H1 (cell line): ENCODE measurements at regions not wholly inside any gene's neighbourhood (a gene's known extent, or its start where the extent isn't known, plus 50 kb on each side); places are given as distances from the start of the nearest gene placed in this dataset.
A peak's percentile ranks its signal among the peaks of the same experiment; 100 is the strongest.

Experiments used
- CTCF ChIA-PET: fragments of 300-600 bp; sonication (Branson Sonifier 250); formaldehyde crosslinking; loops from one replicate; lab custom pipeline; 2021; ENCODE audit not compliant: partially characterized antibody; lab: Charles Lee
- POLR2A ChIA-PET: fragments of 300-600 bp; sonication (Branson Sonifier 250); formaldehyde crosslinking; loops from one replicate; lab custom pipeline; 2021; ENCODE audit warnings: inconsistent platforms; ENCODE audit not compliant: partially characterized antibody; lab: Charles Lee
- DNase-seq, 2 experiments: peaks; one replicate each; pipeline versions ENCODE4 v3.0.0 to v3.0.0-alpha.2; 2010 to 2022; ENCODE audit warnings: low spot score in 2 of 2, low read depth in 1 of 2, mixed read lengths in 1 of 2
- FAIRE-seq: peaks from 2 replicates; lab custom pipeline; 2011; peaks lifted over from hg19 to GRCh38; lab: Jason Lieb, UNC
- H2AFZ ChIP-seq: 2 replicates; pipeline ENCODE4 v1.8.1; 2012; ENCODE audit warnings: low read length, inconsistent platforms
- H2AK5ac ChIP-seq: 2 replicates; pipeline ENCODE4 v1.6.1; 2013; ENCODE audit warnings: low read depth, low read length
- H2BK120ac ChIP-seq: replicated peaks from 2 replicates; pipeline ENCODE3; 2013; ENCODE audit warnings: low read depth, low read length, inconsistent platforms
- H2BK12ac ChIP-seq: 2 replicates; pipeline ENCODE4 v1.6.1; 2013; ENCODE audit warnings: low read depth, low read length
- H2BK15ac ChIP-seq: 2 replicates; pipeline ENCODE4 v1.6.1; 2013; ENCODE audit warnings: low read length
- H2BK20ac ChIP-seq: 2 replicates; pipeline ENCODE4 v1.6.1; 2013; ENCODE audit warnings: low read length
- H2BK5ac ChIP-seq: 2 replicates; pipeline ENCODE4 v1.6.1; 2013; ENCODE audit warnings: low read depth, low read length
- H3K14ac ChIP-seq: 2 replicates; pipeline ENCODE4 v1.6.1; 2013; ENCODE audit warnings: inconsistent platforms; ENCODE audit not compliant: insufficient read length
- H3K18ac ChIP-seq: 2 replicates; pipeline ENCODE4 v1.6.1; 2013; ENCODE audit warnings: low read length; ENCODE audit errors: extremely low read depth
- H3K23ac ChIP-seq: 2 replicates; pipeline ENCODE4 v1.6.1; 2013; ENCODE audit warnings: inconsistent platforms; ENCODE audit not compliant: insufficient read length
- H3K23me2 ChIP-seq: 2 replicates; pipeline ENCODE4 v1.6.1; 2013; ENCODE audit warnings: low read depth, low read length
- H3K27ac ChIP-seq: 2 replicates; pipeline ENCODE4 v1.6.1; 2011; ENCODE audit warnings: low read depth, low read length, inconsistent platforms
- H3K27me3 ChIP-seq, 4 experiments: replicated peaks in 1 of 4; 1 replicate in 1 of 4; 2 replicates in 3 of 4; pipeline versions ENCODE4 v1.6.1 to v1.8.1; 2011 to 2013; ENCODE audit warnings: low read length in 3 of 4, mild to moderate bottlenecking in 3 of 4, inconsistent platforms in 2 of 4, mixed read lengths in 2 of 4, moderate library complexity in 1 of 4; ENCODE audit not compliant: control insufficient read depth in 3 of 4, insufficient read depth in 3 of 4; ENCODE audit errors: extremely low read depth in 1 of 4
- H3K36me3 ChIP-seq, 4 experiments: 2 replicates each; pipeline versions ENCODE4 v1.6.1 to v1.8.1; 2011 to 2013; ENCODE audit warnings: mild to moderate bottlenecking in 4 of 4, low read length in 3 of 4, moderate library complexity in 2 of 4, control low read depth in 1 of 4, inconsistent platforms in 1 of 4; ENCODE audit not compliant: insufficient read depth in 4 of 4, control insufficient read depth in 2 of 4
- H3K4ac ChIP-seq: replicated peaks from 2 replicates; pipeline ENCODE3; 2013; ENCODE audit warnings: low read length, low read depth, mixed read lengths, inconsistent platforms; ENCODE audit not compliant: insufficient read length
- H3K4me1 ChIP-seq, 4 experiments: replicated peaks in 1 of 4; 1 replicate in 1 of 4; 2 replicates in 3 of 4; pipeline versions ENCODE4 v1.6.1 to v1.8.1; 2011 to 2013; ENCODE audit warnings: low read length in 3 of 4, inconsistent platforms in 2 of 4, mixed read lengths in 1 of 4; ENCODE audit not compliant: insufficient read depth in 4 of 4, control insufficient read depth in 3 of 4
- H3K4me2 ChIP-seq, 2 experiments: 2 replicates each; pipeline versions ENCODE4 v1.6.1 to v1.8.1; 2011 to 2013; ENCODE audit warnings: low read depth in 2 of 2, low read length in 2 of 2, control low read depth in 1 of 2, inconsistent platforms in 1 of 2, mild to moderate bottlenecking in 1 of 2; ENCODE audit not compliant: insufficient read depth in 1 of 2
- H3K4me3 ChIP-seq, 4 experiments: fragments of 200-600, 300-600 bp in 1 of 4; sonication (generic), shearing (Covaris generic), sonication (Bioruptor Twin) in 1 of 4; 2 replicates each; pipeline versions ENCODE4 v1.5.1 to v1.8.1; 2011 to 2016; ENCODE audit warnings: low read length in 4 of 4, low read depth in 3 of 4, control low read depth in 2 of 4, inconsistent platforms in 2 of 4, mild to moderate bottlenecking in 2 of 4, mixed read lengths in 1 of 4, moderate library complexity in 1 of 4; ENCODE audit not compliant: insufficient read depth in 2 of 4; ENCODE audit errors: extremely low read depth in 1 of 4
- H3K56ac ChIP-seq: replicated peaks from 2 replicates; pipeline ENCODE3; 2013; ENCODE audit warnings: low read depth, mild to moderate bottlenecking, mixed read lengths, low read length, inconsistent platforms; ENCODE audit not compliant: insufficient read length
- H3K79me1 ChIP-seq: 2 replicates; pipeline ENCODE4 v1.6.1; 2013; ENCODE audit warnings: low read depth, low read length, control low read depth
- H3K79me2 ChIP-seq, 2 experiments: 2 replicates each; pipeline versions ENCODE4 v1.6.1 to v1.8.1; 2012 to 2013; ENCODE audit warnings: low read length in 2 of 2, mild to moderate bottlenecking in 2 of 2, inconsistent platforms in 1 of 2; ENCODE audit not compliant: insufficient read depth in 2 of 2, control insufficient read depth in 1 of 2
- H3K9ac ChIP-seq, 4 experiments: replicated peaks in 1 of 4; 1 replicate in 1 of 4; 2 replicates in 3 of 4; pipeline versions ENCODE4 v1.6.1 to v1.8.1; 2011 to 2013; ENCODE audit warnings: low read depth in 3 of 4, low read length in 3 of 4, control low read depth in 2 of 4, mild to moderate bottlenecking in 2 of 4, moderate library complexity in 2 of 4, inconsistent platforms in 1 of 4; ENCODE audit errors: extremely low read depth in 1 of 4
- H3K9me3 ChIP-seq, 2 experiments: 2 replicates each; pipeline versions ENCODE4 v1.6.1 to v1.8.1; 2012 to 2013; ENCODE audit warnings: mild to moderate bottlenecking in 2 of 2, moderate library complexity in 2 of 2, control low read depth in 1 of 2, inconsistent platforms in 1 of 2, low read depth in 1 of 2, low read length in 1 of 2, mixed read lengths in 1 of 2; ENCODE audit not compliant: insufficient read depth in 2 of 2
- H4K20me1 ChIP-seq, 2 experiments: replicated peaks in 1 of 2; 2 replicates each; pipeline versions ENCODE3 to v1.8.1; 2011 to 2013; ENCODE audit warnings: inconsistent platforms in 2 of 2, low read length in 2 of 2, mild to moderate bottlenecking in 1 of 2; ENCODE audit not compliant: insufficient read depth in 2 of 2, control insufficient read depth in 1 of 2
- H4K5ac ChIP-seq: 2 replicates; pipeline ENCODE4 v1.6.1; 2013; ENCODE audit warnings: low read length, low read depth, mixed read lengths, inconsistent platforms; ENCODE audit not compliant: insufficient read length
- H4K8ac ChIP-seq: 2 replicates; pipeline ENCODE4 v1.8.0; 2013; ENCODE audit warnings: mild to moderate bottlenecking, moderate library complexity, low read length, inconsistent platforms; ENCODE audit not compliant: insufficient read depth; ENCODE audit errors: extremely low read depth
- H4K91ac ChIP-seq: replicated peaks from 2 replicates; pipeline ENCODE3; 2013; ENCODE audit warnings: low read length, mixed read lengths, inconsistent platforms; ENCODE audit not compliant: insufficient read length
- ASH2L ChIP-seq: fragments of 200-600, 300-600 bp; sonication (generic); IDR thresholded peaks from one replicate; pipeline ENCODE4 v1.7.1; 2017; ENCODE audit warnings: low read length
- CBX5 ChIP-seq: fragments of 300-800, 300-1000 bp; sonication (generic); IDR thresholded peaks from 2 replicates; pipeline ENCODE4 v1.7.1; 2016; ENCODE audit warnings: antibody characterized with exemption, low read length, low read depth
- CHD2 ChIP-seq: IDR thresholded peaks from 2 replicates; pipeline ENCODE4 v1.6.1; 2012; ENCODE audit warnings: low read length, improper control_type of control experiment
- FOSL1 ChIP-seq: IDR thresholded peaks from 2 replicates; pipeline ENCODE4 v1.6.1; 2011; ENCODE audit warnings: mild to moderate bottlenecking, low read depth, low read length, moderate library complexity; ENCODE audit not compliant: insufficient read depth
- GTF2F1 ChIP-seq: IDR thresholded peaks from 2 replicates; pipeline ENCODE4 v1.6.1; 2012; ENCODE audit warnings: low read depth, low read length, improper control_type of control experiment, borderline replicate concordance
- HDAC6 ChIP-seq: IDR thresholded peaks from one replicate; pipeline ENCODE4 v1.7.1; 2012; ENCODE audit warnings: low read depth, mild to moderate bottlenecking, inconsistent platforms, low read length, moderate library complexity
- KDM4A ChIP-seq: IDR thresholded peaks from one replicate; pipeline ENCODE4 v1.7.1; 2012; ENCODE audit warnings: low read depth, mild to moderate bottlenecking, moderate library complexity, low read length, inconsistent platforms; ENCODE audit not compliant: severe bottlenecking
- NANOG ChIP-seq: IDR thresholded peaks from 2 replicates; pipeline ENCODE4 v1.6.1; 2011; ENCODE audit warnings: low read length, low read depth, mild to moderate bottlenecking, inconsistent platforms; ENCODE audit not compliant: insufficient read depth, poor library complexity, severe bottlenecking
- PHF8 ChIP-seq: fragments of 200-600 bp; sonication (generic); conservative IDR thresholded peaks from 2 replicates; pipeline ENCODE4 v1.7.1; 2012; ENCODE audit warnings: low read depth, mild to moderate bottlenecking, inconsistent platforms, low read length, moderate library complexity
- POU5F1 ChIP-seq: IDR thresholded peaks from 2 replicates; pipeline ENCODE4 v1.6.1; 2011; ENCODE audit warnings: low read depth, mild to moderate bottlenecking, low read length, moderate library complexity
- RXRA ChIP-seq: IDR thresholded peaks from 2 replicates; pipeline ENCODE4 v1.6.1; 2011; ENCODE audit warnings: low read depth, mild to moderate bottlenecking, low read length, moderate library complexity; ENCODE audit not compliant: insufficient read depth
- SIRT6 ChIP-seq: IDR thresholded peaks from one replicate; pipeline ENCODE4 v1.7.1; 2012; ENCODE audit warnings: low read length, inconsistent platforms
- SIX5 ChIP-seq: IDR thresholded peaks from 2 replicates; pipeline ENCODE4 v1.6.1; 2011; ENCODE audit warnings: mild to moderate bottlenecking, low read depth, low read length
- SP2 ChIP-seq: IDR thresholded peaks from 2 replicates; pipeline ENCODE4 v1.6.1; 2012; ENCODE audit warnings: mild to moderate bottlenecking, low read length, inconsistent platforms
- TBP ChIP-seq: IDR thresholded peaks from 2 replicates; pipeline ENCODE4 v1.6.1; 2011; ENCODE audit warnings: low read depth, low read length, improper control_type of control experiment
- ZNF274 ChIP-seq: IDR thresholded peaks from 2 replicates; pipeline ENCODE4 v1.7.0; 2012; ENCODE audit warnings: low read length, borderline replicate concordance; ENCODE audit errors: extremely low read depth
- WGBS, 2 experiments: shearing (Covaris generic) in 1 of 2; methylation state at CpG; one replicate each; pipeline versions ENCODE4 v1.1.6 to v1.1.7; 2013 to 2015; ENCODE audit warnings: low lambda C conversion rate in 2 of 2, mixed read lengths in 2 of 2, inconsistent platforms in 1 of 2, low coverage in 1 of 2, missing lambda C conversion rate in 1 of 2; ENCODE audit not compliant: insufficient replicate concordance in 2 of 2, insufficient coverage in 1 of 2, insufficient read length in 1 of 2; ENCODE audit errors: extremely low coverage in 1 of 2, missing lambda C conversion rate in 1 of 2; 5-methylcytosine and 5-hydroxymethylcytosine counted together

DNA sequence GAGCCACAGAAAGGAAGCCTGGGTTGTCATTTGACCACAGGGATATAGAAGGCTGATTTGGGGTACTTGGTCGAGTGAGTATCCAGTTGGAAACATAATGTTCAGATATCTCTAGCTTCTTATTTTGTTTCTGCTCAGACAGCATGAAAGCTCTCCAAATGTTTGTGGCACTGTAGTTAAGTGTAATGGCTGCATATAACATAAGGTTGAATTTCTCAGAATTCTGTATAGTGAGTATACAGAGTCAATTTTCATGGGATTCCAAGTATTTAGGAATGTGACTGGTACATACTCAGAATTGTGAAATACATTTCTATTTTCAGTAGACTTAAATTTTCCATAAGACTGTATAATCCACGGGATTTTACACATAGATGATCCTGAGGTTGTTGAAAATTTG is 2102.1 kb upstream of the RAG2 start:
- H3K4me3 ChIP-seq: no peak overlapping the region
- ChIA-PET POLR2A (no interaction called here), CTCF (interaction anchor here (0.6 kb wide), 1 partner anchor 722 kb away, joined by 3 read pairs; no protein-coding TSS in a partner anchor)
- H3K79me1 ChIP-seq: no peaks in the 10 kb centered on the region
- no peak overlapping the region for H3K4me2 ChIP-seq
- H4K91ac ChIP-seq: no peak overlapping the region
- no peak overlapping the region for H3K56ac ChIP-seq
- H2BK20ac ChIP-seq: no peak overlapping the region
- no peaks in the 10 kb centered on the region for H3K36me3 ChIP-seq
- H3K14ac ChIP-seq: no peak overlapping the region
- no peak overlapping the region for H3K18ac ChIP-seq
- H3K4me1 ChIP-seq: no peaks in the 10 kb centered on the region
- no peak overlapping the region for H4K5ac ChIP-seq
- no peak overlapping the region for H2AK5ac ChIP-seq
- no peak overlapping the region for H3K4ac ChIP-seq
- no peaks in the 10 kb centered on the region; the same call in 1 of the 2 replicates for H3K23me2 ChIP-seq
- no peak overlapping the region for H2BK5ac ChIP-seq
- H3K23ac ChIP-seq: no peak overlapping the region
- H3K9ac ChIP-seq: no peak overlapping the region
- FAIRE-seq: no peak
- 0 out of 2 replicates have a peak overlapping the region, but pooled peaks have one; percentile 63 for H2AFZ ChIP-seq
- no peak overlapping the region for H2BK12ac ChIP-seq
- H3K27me3 ChIP-seq: no peaks in the 10 kb centered on the region
- no peak overlapping the region for H2BK15ac ChIP-seq
- no peaks in the 10 kb centered on the region for H3K79me2 ChIP-seq
- 97% methylated on average over 2 of the region's 2 CpGs; no CpG with 5 or more reads in 1 of the 2 experiments for WGBS, 2 experiments
- H2BK120ac ChIP-seq: no peak overlapping the region
- H4K8ac ChIP-seq: no peak overlapping the region
- no peak overlapping the region for H3K27ac ChIP-seq
- H3K9me3 ChIP-seq: no peaks in the 10 kb centered on the region
- DNase-seq: no peak
- H4K20me1 ChIP-seq: no peaks in the 10 kb centered on the region
- no peak for TF ChIP-seq CHD2
- TF ChIP-seq SIRT6: no peak
- no peak for TF ChIP-seq SIX5
- TF ChIP-seq FOSL1: no peak
- TF ChIP-seq CBX5: no peak
- TF ChIP-seq KDM4A: no peak
- no peak for TF ChIP-seq ZNF274
- TF ChIP-seq HDAC6: no peak
- TF ChIP-seq PHF8: no peak
- TF ChIP-seq GTF2F1: no peak
- TF ChIP-seq NANOG: no peak
- TF ChIP-seq POU5F1: no peak
- TF ChIP-seq TBP: no peak
- no peak for TF ChIP-seq ASH2L
- no peak for TF ChIP-seq SP2
- no peak for TF ChIP-seq RXRA
